NCI-H345 (cell line): ENCODE measurements at regions not wholly inside any gene's neighbourhood (a gene's known extent, or its start where the extent isn't known, plus 50 kb on each side); places are given as distances from the start of the nearest gene placed in this dataset.

Experiments
- DNase-seq: peaks from one replicate; lab custom pipeline; 2025; lab: John Stamatoyannopoulos, UW

GRCh38 chr9:119639287-119639955, 270.2 kb upstream of the BRINP1 start:
- DNase-seq, result no peak

GRCh38 chr9:119634006-119634405, 264.8 kb upstream of the BRINP1 start:
- DNase-seq, result no peak

GRCh38 chr9:119611565-119611964, 242.3 kb upstream of the BRINP1 start:
- DNase-seq, result no peak

- DNase-seq, result no peak
These were observed 240.2 kb upstream of the BRINP1 start for GRCh38 chr9:119609277-119609971.

- DNase-seq, result no peak
These were observed 232.4 kb upstream of the BRINP1 start for GRCh38 chr9:119601632-119602031.

DNA sequence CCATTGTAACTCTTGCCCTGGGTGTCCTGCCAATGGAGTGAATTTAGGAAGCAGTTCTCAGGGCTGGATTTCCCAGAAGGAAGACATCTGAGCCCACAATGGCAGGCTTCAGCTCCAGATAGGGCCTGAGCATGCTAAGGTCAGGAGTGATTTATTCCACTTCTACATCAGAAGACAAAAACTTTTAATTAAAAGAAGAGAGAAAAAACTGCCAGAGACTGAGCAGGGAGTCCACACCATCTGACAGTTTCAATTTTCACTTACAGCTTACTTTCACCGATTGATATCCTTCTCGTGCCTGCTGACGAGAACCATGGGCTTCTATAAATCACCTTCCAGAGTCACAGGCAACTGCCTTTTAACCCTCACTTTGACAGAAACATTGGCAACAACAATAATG, 228.3 kb upstream of the BRINP1 start:
- no peak for DNase-seq

DNA sequence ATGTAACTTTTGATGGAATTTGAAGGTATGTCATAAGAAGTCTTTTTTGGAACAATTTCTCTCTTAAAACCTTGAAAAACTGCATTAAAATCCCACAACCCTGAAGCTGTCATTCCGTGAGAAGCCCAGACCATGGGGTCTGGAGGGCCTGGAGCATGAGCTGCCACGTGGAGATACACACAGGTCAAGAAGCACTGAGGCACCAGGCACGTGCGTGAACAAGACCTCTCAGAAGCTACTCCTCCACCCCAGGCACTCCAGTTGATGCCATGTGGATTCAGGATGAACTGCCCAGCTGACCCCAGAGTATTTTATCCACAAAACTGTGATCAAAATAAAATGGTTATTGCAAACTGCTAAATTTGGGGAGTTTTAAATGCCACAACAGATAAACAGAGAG, 227.5 kb upstream of the BRINP1 start:
- DNase-seq, result no peak

DNA sequence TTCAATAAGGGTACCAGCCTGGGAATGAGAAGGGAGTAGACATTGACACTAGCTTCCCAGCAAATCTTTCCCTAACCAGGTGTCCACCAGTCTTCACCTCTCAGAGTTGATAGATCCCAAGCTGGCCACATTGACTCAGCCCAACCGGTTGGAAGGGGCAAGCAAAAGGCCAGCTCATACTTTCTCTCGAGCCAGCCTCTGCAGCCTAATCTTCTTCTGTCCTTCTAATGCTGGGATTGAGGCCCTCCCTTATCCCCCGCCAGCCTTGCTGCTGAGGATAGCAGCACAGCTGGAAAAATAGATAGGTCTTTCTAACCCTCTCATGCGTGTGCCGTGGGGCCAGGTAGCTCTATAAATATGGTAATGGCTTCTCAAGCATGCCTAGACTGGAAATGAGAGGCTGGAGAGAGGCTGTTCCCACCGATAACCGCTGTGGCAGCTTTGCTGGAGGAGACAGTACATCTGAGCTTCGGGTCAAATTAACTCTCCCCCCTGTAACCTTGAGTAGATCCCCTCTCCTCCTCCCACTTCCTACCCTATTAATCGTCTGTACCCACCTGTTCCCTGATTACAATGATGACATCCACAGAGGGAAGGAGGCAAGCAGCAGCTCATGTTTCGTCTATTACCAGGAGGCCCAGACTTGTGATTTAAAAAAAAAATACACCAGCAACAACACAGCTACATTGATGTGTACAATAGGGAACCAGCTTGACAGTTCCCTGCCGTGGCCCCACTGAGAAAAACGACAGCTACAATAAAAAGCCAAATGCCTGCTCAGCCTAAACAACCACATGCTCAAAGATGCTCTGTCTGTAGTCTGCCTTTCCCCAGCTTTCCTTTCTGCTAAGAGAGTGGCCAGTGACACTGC, 219.9 kb upstream of the BRINP1 start:
- DNase-seq, result peak; percentile 49

- DNase-seq, result no peak
These were observed 208.6 kb upstream of the BRINP1 start for GRCh38 chr9:119577881-119578280.

GRCh38 chr9:119559986-119560385, 190.8 kb upstream of the BRINP1 start:
- DNase-seq, result no peak

- no peak for DNase-seq
These were observed 189.8 kb upstream of the BRINP1 start for GRCh38 chr9:119559056-119559455.

DNA sequence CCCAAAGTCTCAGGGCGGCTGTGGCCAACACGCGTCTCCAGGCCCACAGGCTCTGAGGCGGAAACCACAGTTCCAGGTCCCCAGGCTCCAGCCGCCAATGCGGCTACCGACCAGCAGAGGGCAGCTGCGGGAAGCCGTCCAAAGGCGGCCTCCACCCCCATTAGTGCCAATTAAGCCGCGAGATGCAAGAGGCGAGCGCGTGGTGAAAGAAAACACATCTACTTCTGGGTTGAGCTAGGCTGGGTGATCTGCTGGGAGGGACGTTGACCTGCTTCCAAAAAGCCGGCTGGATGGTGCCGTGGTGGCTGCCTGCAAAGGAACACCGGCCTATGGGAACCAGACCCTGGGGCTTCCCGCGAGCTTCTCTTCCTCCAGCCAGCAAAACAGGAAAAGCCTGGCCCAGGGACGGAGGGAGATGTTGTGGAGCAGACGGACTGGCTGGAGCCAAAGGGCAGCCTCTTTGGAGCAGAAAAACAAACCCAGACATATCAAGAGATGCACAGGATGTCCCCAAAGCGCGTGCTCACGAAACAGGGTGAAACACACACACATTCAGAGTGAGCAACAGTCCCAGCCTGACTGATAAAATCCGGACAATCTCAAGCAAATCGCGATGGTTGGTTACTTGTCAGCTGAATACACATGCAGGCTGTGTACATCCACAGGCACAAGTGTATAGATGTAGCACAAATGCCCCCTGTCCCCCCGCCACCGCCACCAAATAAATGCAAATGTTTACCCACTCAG, 187.1 kb upstream of the BRINP1 start:
- DNase-seq, result peak; percentile 44

DNA sequence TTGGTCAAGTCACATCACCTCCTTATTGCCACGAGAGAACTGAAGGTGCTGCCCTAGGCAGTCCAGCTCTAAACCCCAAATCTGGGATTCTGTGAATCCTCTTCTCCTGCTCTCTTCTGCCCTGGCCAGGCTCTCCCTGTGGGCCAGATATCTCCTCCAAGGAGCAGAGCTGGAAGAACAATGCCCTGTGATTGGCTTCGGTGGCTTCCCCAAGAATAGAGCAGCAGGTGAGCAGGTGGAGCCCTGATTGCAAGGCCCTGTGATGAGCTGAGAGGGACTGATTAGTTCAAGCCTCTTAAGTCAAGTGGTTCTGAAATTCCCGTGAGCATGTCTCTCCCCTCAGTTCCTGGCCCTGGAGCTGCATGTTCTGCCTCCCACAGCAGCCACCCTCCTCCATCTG, 175.3 kb upstream of the BRINP1 start:
- no peak for DNase-seq

- no peak for DNase-seq
These were observed 167.9 kb upstream of the BRINP1 start for GRCh38 chr9:119537138-119537537.

- DNase-seq, result no peak
These were observed 164.3 kb upstream of the BRINP1 start for GRCh38 chr9:119533504-119533903.

GRCh38 chr9:119526698-119527097, 157.5 kb upstream of the BRINP1 start:
- DNase-seq, result peak; percentile 76

DNA sequence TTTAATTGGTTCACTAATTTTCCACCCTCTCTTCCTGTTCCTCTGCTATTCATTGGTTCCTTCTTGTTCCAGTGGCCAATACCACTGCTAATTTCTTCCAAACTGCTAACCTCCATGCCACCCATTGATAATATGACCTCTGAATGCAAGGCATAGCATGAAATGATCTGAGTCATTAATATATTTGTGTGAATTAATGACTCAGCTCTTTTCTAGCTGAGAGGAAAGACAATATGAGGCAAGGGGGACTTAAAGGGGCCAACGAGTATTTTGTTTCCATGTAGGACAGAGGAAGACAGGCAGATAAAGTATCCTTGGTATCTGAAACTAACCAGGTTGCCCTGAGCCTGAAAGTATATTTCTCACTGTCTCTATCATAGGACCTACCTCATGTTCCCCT, 154.3 kb upstream of the BRINP1 start:
- DNase-seq, result no peak

GRCh38 chr9:119522381-119522780, 153.1 kb upstream of the BRINP1 start:
- no peak for DNase-seq

DNA sequence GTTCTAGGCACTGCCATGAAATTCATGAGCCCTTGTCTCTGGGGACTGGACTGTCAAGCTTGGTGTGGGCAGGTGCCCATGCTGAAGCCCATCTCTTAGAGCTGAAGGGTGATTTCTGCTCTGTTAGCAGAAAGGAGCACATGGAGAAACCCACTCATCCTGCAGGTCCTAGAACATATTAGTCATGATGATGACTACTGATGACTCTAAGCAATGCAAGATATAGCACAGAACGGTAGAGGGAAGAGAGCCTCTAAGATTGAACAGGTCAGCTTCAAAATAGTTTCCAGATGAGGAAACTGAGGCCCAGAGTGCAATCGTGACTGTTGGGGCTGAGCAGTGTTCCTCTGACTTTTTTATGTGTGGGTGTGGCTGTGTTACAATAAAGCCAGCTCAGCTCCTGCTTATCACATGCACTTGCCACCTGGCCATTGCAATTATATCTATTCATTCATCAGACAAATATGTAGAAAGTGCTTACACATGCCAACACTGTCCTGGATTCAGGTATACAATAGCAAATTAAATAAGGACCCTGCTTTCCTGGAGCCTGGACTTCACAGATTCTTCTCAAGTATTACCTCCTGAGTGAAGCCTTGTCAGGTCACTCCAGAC, 140.2 kb upstream of the BRINP1 start:
- DNase-seq, result no peak

DNA sequence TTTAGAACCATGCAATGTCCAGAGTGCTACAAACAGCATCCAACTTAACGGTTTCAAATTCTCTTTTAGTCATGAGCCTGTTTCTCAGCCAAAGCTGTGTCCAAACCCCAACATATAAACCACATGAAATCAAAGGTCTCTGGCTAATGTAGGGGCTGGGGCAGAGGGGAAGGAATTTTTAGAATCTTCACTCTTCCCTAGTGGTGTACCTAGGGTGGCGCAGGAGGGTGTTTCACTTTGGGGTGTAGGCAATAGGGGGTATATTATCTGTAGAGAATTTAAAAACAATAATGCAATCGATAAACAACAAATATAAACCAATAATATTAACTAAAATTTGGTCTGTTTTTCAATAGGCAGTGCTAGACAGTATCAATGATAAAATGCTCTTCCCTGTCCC, 132.1 kb upstream of the BRINP1 start:
- no peak for DNase-seq

DNA sequence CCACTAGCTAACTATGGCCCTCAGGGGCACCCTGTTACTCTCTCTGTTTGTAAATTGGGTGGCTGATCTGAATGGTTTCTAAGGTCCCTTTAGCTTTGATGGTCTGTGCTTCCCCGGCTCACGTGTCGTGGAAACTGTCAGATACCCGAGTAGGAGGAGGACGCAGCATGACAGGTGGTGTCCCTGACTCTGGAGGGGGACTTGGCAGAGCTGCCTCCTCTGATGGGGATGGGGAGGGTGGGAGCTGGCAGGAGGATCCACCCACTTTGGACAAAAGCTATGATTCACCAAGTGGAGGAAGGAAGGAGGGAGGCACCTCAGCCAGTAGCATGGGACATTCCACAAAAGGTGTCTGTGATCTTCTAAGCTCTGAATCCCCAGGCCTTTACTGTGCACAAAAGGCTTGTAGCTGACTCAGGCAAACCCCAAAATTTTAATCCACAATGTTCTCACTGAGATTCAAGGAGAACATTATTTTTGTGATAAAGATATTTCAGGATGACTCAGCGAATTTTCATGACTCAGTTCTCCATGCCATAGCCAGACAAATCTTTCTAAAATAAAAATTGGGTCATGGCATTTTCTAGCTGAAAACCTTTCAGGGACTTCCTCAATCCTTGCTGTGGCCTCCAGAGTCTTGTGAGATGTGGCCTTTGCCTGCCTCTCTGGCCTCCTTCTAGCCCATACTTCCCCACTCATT, 131.0 kb upstream of the BRINP1 start:
- no peak for DNase-seq
